ENCODE measurements at regions not wholly inside any gene's neighbourhood (a gene's known extent, or its start where the extent isn't known, plus 50 kb on each side); places are given as distances from the start of the nearest gene placed in this dataset.

DNA sequence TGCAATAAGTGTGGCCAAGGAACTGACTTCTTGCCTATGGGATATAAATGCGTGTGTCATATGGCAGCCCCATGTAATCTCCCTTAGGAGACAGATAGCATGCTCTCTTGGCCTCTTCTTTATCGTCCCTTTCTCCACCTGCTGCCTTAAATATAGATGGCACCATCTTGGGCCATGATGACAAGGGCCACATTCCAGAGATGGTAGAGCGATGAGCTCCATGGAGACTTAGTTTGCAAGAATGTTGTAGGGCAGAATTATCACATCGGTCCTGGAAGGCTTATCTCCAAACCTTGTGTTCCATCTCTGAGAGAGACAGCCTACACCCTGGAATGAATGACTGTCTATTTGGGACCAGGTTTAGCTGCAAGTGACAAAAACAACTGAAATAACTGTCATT lies 536.7 kb downstream of the TNS1 start:
- TF ChIP-seq, protein P1, sequence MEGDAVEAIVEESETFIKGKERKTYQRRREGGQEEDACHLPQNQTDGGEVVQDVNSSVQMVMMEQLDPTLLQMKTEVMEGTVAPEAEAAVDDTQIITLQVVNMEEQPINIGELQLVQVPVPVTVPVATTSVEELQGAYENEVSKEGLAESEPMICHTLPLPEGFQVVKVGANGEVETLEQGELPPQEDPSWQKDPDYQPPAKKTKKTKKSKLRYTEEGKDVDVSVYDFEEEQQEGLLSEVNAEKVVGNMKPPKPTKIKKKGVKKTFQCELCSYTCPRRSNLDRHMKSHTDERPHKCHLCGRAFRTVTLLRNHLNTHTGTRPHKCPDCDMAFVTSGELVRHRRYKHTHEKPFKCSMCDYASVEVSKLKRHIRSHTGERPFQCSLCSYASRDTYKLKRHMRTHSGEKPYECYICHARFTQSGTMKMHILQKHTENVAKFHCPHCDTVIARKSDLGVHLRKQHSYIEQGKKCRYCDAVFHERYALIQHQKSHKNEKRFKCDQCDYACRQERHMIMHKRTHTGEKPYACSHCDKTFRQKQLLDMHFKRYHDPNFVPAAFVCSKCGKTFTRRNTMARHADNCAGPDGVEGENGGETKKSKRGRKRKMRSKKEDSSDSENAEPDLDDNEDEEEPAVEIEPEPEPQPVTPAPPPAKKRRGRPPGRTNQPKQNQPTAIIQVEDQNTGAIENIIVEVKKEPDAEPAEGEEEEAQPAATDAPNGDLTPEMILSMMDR (IDR thresholded peaks at IDR 0.05): no peak
- no peak for TF ChIP-seq POLR2A (IDR thresholded peaks at IDR 0.05)

Data from testis (tissue), 2 donors.